ENCODE measurements at regions not wholly inside any gene's neighbourhood (a gene's known extent, or its start where the extent isn't known, plus 50 kb on each side); places are given as distances from the start of the nearest gene placed in this dataset.

GRCh38 chr2:8595428-8595805 is 86.4 kb upstream of the ID2 start:
- Histone ChIP-seq H3K9ac (ENCODE audit: low read depth in 1 of 2, low read length in 2 of 2) (no peak overlapping the region), H3K4me3 (ENCODE audit: low read depth in 1 of 3, low read length in 3 of 3) (no peak overlapping the region), H3K4me1 (ENCODE audit: control insufficient read depth in 4 of 4, insufficient read depth in 4 of 4, low read length in 3 of 4) (peaks cover 0 to 12% (median 8%) of the 10 kb centered on the region in 4 donors), H3K27ac (ENCODE audit: low read depth in 1 of 2, low read length in 2 of 2) (no peak overlapping the region), H3K36me3 (ENCODE audit: control insufficient read depth in 4 of 4, insufficient read depth in 3 of 4, low read depth in 1 of 4, low read length in 3 of 4) (no peaks in the 10 kb centered on the region), H3K27me3 (ENCODE audit: control insufficient read depth in 4 of 4, insufficient read depth in 4 of 4, low read length in 3 of 4) (no peaks in the 10 kb centered on the region), H3K9me3 (ENCODE audit: control insufficient read depth in 4 of 4, low read length in 3 of 4) (no peaks in the 10 kb centered on the region)
- no peak for DNase-seq (ENCODE audit: low spot score)
- WGBS: 92% methylated on average over 12 of the region's 12 CpGs
- TF ChIP-seq FOXA1 (IDR thresholded peaks at IDR 0.05): no peak
- TF ChIP-seq ZBTB33 (IDR thresholded peaks at IDR 0.05): no peak
- no peak for TF ChIP-seq CTCF (IDR thresholded peaks at IDR 0.05; ENCODE audit: low read depth, low read length, missing input control)
- TF ChIP-seq, protein P1, sequence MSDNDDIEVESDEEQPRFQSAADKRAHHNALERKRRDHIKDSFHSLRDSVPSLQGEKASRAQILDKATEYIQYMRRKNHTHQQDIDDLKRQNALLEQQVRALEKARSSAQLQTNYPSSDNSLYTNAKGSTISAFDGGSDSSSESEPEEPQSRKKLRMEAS (IDR thresholded peaks at IDR 0.05): no peak
- TF ChIP-seq RXRA (IDR thresholded peaks at IDR 0.05): no peak

GRCh38 chr2:8595811-8596600 is 85.8 kb upstream of the ID2 start:
- peaks cover 0 to 12% (median 8%) of the 10 kb centered on the region in 4 donors for H3K4me1 ChIP-seq (ENCODE audit: control insufficient read depth in 4 of 4, insufficient read depth in 4 of 4, low read length in 3 of 4)
- 86% methylated on average over 27 of the region's 27 CpGs for WGBS
- no peak overlapping the region for H3K9ac ChIP-seq (ENCODE audit: low read depth in 1 of 2, low read length in 2 of 2)
- TF ChIP-seq RXRA (IDR thresholded peaks at IDR 0.05): no peak
- no peak for TF ChIP-seq RAD21 (IDR thresholded peaks at IDR 0.05)
- no peak for TF ChIP-seq FOXA2 (IDR thresholded peaks at IDR 0.05)
- no peak for TF ChIP-seq ATF3 (IDR thresholded peaks at IDR 0.05)
- no peak for TF ChIP-seq ZBTB33 (IDR thresholded peaks at IDR 0.05)
- no peaks in the 10 kb centered on the region for H3K9me3 ChIP-seq (ENCODE audit: control insufficient read depth in 4 of 4, low read length in 3 of 4)
- no peak overlapping the region for H3K27ac ChIP-seq (ENCODE audit: low read depth in 1 of 2, low read length in 2 of 2)
- DNase-seq (ENCODE audit: low spot score): no peak
- no peak overlapping the region for H3K4me3 ChIP-seq (ENCODE audit: low read depth in 1 of 3, low read length in 3 of 3)
- no peaks in the 10 kb centered on the region for H3K36me3 ChIP-seq (ENCODE audit: control insufficient read depth in 4 of 4, insufficient read depth in 3 of 4, low read depth in 1 of 4, low read length in 3 of 4)
- no peaks in the 10 kb centered on the region for H3K27me3 ChIP-seq (ENCODE audit: control insufficient read depth in 4 of 4, insufficient read depth in 4 of 4, low read length in 3 of 4)

- Histone ChIP-seq H3K4me1 (ENCODE audit: control insufficient read depth in 4 of 4, insufficient read depth in 4 of 4, low read length in 3 of 4) (peaks cover 0 to 12% (median 8%) of the 10 kb centered on the region in 4 donors), H3K27ac (ENCODE audit: low read depth in 1 of 2, low read length in 2 of 2) (no peak overlapping the region)
- TF ChIP-seq HNF4A (conservative IDR thresholded peaks at IDR 0.05) (no peak), GABPA (IDR thresholded peaks at IDR 0.05 in 1 of 2, conservative IDR thresholded peaks at IDR 0.05 in 1 of 2) (no peak), RXRA (IDR thresholded peaks at IDR 0.05) (no peak), FOXA2 (IDR thresholded peaks at IDR 0.05) (no peak), YY1 (IDR thresholded peaks at IDR 0.05) (no peak), RAD21 (IDR thresholded peaks at IDR 0.05) (no peak), ZBTB33 (IDR thresholded peaks at IDR 0.05) (no peak), CTCF (IDR thresholded peaks at IDR 0.05; ENCODE audit: low read depth, low read length, missing input control) (no peak), TAF1 (conservative IDR thresholded peaks at IDR 0.05) (no peak)
Measured at GRCh38 chr2:8597094-8597493, 84.8 kb upstream of the ID2 start.

More at GRCh38 chr2:8597094-8597493, 84.8 kb upstream of the ID2 start:
- Histone ChIP-seq H3K36me3 (ENCODE audit: control insufficient read depth in 4 of 4, insufficient read depth in 3 of 4, low read depth in 1 of 4, low read length in 3 of 4) (no peaks in the 10 kb centered on the region), H3K9ac (ENCODE audit: low read depth in 1 of 2, low read length in 2 of 2) (no peak overlapping the region), H3K27me3 (ENCODE audit: control insufficient read depth in 4 of 4, insufficient read depth in 4 of 4, low read length in 3 of 4) (no peaks in the 10 kb centered on the region), H3K4me3 (ENCODE audit: low read depth in 1 of 3, low read length in 3 of 3) (no peak overlapping the region), H3K9me3 (ENCODE audit: control insufficient read depth in 4 of 4, low read length in 3 of 4) (no peaks in the 10 kb centered on the region)
- DNase-seq (ENCODE audit: low spot score): no peak
